ENCODE measurements at regions not wholly inside any gene's neighbourhood (a gene's known extent, or its start where the extent isn't known, plus 50 kb on each side); places are given as distances from the start of the nearest gene placed in this dataset.

DNA sequence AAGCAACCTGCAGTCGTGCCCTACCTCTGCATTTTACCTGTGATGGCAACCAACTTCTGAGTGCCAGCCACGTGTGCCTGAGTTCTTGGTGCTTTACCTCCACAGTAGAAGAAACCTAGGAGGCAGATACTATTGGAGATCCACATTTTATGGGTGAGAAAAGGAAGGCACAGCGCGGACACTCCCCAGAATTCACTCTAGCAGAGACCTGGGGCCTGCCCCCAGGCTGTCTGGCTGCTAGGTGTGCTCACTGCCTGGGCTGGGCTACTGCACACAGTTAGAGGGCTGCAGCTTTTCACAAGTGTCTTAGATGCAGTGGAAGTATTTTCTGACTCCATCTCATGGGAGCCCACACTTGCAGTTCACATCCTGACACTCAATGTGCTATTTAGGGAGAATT is 598.8 kb upstream of the ADAMTS16 start:
- DNase-seq, result no peak

DNA sequence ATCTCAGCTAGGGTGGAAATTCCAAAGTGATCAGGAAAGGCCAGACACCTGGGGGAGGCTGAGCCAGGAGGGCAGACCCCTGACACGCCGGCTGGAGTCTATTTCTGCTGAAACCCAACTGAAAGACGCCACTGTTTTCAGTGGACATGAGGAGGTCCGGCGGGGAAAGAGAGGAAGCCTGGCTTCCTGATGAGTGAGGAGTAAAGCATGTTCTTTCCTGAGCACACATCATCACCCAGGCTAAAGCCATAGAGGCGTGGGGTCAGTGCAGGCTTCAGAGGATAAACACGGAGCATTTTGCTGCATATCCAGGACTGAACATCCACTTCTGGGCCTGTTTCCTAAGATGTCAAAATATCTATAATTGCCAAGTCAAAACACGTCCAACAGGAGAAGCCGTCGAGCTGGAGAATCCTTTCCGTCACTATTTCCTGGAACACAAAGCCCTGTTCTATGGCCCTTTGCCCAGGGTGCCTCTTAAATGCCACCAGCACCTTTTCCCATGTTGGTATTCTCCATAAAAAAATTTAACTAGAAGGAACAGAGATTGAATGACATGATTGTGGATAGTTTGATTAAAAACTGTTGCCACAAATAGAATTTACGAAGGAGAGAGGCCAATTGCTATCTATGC is 597.9 kb upstream of the ADAMTS16 start:
- DNase-seq, result no peak

- no peak for DNase-seq
Observed at GRCh38 chr5:4544049-4544670, 596.0 kb upstream of the ADAMTS16 start.

- no peak for DNase-seq
Observed at GRCh38 chr5:4547547-4547946, 592.6 kb upstream of the ADAMTS16 start.

DNA sequence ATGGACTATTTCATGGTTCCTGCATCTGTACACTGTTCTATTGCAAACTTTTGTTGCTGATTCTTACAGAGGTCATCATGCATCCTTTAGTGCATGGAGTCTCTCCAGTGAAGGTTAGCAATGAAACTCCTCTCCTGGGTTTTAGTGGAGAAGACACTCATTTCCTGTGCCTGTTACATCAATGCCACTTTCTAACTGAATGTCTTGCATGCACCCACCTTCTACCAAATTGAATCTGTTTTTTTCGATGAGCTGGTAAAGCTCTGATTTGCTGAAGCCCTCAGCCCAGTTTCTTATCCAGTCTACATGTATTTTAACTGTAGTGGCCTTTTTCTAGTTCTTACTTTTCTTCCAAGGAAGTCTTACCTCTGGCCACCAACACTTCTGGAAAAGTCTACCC is 591.8 kb upstream of the ADAMTS16 start:
- no peak for DNase-seq

- DNase-seq, result no peak
Observed at GRCh38 chr5:4549351-4549750, 590.8 kb upstream of the ADAMTS16 start.

DNA sequence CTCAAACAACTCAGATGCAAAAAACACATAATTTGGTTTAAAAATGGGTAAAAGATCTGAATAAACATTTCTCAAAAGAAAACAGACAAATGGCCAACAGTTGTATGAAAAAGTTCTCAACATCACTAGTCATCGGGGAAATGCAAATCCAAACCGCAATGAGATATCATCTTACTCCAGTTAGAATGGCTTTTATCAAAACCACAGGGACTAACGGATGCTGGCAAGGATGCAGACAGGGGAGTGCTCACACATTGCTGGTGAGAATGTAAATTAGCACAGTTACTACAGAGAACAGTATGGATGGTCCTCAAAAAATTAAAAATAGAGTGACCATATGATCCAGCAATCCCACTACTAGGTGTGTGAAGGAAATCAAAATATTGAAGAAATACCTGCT is 589.1 kb upstream of the ADAMTS16 start:
- DNase-seq, result no peak

DNA sequence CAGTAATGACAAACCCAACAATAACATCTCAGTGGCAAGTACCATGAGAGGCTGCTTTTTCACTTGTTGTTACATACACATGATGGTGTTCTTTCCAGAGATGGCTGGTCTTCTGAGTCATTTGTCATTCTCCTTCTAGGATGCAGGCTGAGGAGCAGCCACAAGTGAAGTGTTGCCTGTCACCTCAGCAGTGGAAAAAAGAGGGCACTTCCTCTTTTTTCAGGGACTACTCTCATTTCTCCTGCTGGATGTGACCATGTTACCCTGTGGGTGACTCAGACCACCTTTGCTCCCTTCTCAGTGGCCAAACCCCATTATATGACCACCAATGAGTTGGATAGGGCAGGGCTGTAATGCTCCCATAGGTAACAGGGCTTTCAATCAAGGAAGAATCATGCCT is 587.0 kb upstream of the ADAMTS16 start:
- no peak for DNase-seq

- no peak for DNase-seq
Observed at GRCh38 chr5:4553978-4554377, 586.2 kb upstream of the ADAMTS16 start.

DNA sequence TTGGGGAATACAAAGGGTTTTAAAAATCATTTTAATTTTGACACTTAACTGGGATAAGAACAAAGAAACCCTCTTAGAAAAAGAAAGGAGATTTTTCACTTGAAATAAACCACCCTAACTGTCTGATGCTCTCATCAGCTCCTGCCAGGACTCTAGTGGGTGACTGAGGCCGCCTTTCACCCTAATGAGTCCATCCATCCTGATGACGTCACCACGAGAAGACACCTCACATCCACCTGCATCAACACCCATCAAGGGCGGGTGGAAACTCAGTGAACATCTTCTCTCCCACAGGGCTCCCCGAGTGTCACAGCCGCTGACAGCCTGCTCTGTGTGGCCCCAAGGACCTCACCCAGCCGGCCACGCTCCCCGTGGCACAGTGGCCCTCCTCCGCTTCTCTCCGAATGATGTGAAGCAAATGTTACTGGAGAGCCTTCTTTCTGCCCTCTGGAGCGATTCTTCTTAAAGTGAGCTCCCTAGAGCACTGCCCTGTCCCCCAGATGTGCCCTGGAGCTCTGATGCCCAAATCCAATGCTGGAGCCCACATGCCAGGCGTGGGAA is 584.3 kb upstream of the ADAMTS16 start:
- DNase-seq, result no peak

- DNase-seq, result no peak
Observed at GRCh38 chr5:4561403-4561802, 578.7 kb upstream of the ADAMTS16 start.

DNA sequence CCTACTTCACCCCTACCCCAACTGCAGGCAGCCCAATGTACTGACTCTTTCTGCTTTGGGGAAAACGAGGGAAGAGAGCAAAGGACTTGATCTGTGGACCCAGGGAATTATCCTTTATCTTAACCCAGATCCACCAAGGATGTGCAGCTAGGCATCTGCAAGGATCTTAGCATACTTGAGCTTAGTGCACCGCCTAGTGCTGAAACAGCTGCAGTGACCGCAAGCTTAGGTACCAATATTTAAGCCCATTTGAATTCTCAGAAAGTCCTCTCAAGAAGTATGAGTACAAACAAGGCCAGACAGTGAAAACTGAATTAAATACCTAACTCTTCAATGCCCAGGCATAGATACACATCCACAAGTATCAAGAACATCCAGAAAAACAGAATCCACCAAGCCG is 576.7 kb upstream of the ADAMTS16 start:
- no peak for DNase-seq

DNA sequence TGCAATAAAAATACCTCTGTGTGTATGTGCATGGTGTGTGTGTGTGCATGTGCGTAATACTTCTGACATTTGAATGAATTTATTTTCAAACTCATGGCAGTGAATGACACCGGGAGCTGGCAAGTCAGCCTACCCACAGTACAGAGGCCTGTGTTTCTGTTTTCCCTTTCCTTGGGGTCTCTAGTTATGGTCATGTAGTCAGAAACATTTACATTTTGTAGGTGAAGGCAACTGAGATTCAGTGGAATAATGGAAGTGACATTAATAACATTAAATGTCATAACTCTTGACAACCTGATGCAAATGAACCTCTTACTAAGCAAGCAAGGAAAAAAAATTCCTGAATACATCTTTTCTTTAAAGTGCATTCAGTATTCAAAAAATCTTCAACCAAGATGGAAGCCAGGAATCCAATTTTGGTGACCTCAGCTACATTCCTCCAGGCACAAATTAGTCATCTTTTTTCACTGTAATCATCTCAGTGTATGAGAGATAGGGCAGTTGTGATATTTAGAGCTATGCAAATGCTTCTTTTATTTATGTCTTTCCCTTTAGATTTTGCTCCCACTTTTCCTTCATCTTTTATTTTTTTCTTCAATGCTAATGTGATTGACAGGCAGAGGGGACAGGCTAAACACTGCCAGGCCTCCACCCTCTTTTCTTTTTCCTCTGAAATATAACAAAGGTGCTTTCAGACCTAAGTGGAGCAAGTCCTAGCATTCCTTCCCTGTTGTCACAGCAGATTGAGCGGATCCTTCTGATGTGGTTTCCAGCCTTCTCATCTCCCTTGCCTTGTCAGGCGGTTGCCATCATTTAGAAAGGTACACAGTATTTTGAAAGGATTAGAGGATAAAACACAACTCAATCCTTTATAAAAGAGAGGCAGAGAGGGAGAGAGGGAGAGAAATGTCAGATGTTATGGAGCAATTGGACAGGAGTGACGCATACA is 569.8 kb upstream of the ADAMTS16 start:
- DNase-seq, result no peak

- no peak for DNase-seq
Observed at GRCh38 chr5:4571248-4571948, 568.7 kb upstream of the ADAMTS16 start.

GRCh38 chr5:4572311-4573100 is 567.6 kb upstream of the ADAMTS16 start:
- DNase-seq, result no peak

- DNase-seq, result no peak
Observed at GRCh38 chr5:4575608-4576007, 564.5 kb upstream of the ADAMTS16 start.

GRCh38 chr5:4576161-4576748 is 563.9 kb upstream of the ADAMTS16 start:
- DNase-seq, result no peak

DNA sequence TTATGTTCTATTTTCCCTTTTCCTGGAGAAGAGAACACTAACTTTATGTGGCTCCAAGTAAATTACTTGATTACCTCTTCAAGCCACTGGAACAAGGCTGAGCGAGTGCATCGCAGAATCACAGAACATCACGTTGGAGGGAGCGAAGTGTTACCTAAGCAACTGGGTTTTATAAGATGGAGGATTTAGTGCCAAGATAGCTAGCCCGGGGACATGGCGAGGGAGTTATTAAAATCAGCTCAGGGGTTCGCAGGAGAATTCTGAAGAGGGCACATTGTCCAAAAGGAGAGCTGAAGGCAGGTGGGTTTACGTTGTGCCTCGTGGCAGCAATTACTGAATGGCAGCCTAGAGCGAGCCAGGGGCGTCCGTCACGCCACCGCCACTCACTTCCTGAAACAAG is 563.2 kb upstream of the ADAMTS16 start:
- no peak for DNase-seq

DNA sequence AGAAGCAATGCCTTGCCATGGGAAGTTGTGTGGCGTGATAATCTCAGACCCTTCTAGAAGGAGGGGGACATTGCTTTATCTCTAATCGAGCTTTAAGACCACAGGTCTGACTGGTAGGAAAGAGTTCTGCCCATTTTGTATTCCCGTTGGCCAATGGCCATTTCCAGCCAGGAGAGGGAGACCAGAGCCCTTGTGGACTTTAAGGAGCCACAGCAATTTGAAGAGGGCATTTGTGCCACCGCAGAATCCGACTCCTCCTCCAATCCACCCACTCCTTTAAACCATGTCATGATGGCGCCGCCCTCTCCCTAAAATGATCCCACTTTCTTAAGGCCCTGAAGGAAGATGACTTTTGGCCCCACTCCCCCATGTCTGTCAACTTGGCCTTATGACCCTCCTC is 560.5 kb upstream of the ADAMTS16 start:
- no peak for DNase-seq

DNA sequence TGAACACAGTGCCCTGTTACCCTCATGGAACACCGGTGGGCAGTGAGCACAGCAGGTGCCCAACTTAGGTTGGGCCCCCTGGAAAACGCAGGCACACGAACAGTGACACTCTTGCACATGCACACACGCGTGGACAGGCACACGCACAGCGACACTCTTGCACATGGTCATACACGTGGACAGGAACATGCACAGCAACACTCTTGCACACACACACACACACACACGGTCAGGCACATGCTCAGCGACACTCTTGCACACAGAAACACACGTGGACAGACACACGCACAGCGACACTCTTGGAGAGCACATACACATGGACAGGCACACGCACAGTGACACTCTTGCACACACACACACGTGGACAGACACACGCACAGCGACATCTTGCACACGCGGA is 559.4 kb upstream of the ADAMTS16 start:
- DNase-seq, result no peak

DNA sequence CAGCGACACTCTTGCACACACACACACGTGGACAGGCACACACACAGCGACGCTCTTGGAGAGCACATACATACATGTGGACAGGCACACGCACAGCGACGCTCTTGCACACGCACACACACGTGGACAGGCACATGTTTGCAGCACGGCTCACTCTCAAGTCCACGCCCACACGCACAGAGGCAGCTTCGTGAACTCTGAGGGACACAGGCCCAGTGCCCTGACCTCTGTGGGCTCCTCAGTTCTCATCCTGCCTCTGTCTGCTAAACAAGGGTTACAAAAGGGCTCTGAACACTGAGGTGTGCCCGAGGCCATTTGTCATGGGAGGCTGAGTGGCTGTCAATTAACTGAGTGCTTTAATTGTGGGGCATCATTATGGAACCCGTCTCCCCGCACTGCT is 558.8 kb upstream of the ADAMTS16 start:
- no peak for DNase-seq

- DNase-seq, result no peak
Observed at GRCh38 chr5:4584982-4585381, 555.1 kb upstream of the ADAMTS16 start.

Data from right forelimb (tissue), 1 donor.